T-cell (primary cell): ENCODE measurements at regions not wholly inside any gene's neighbourhood (a gene's known extent, or its start where the extent isn't known, plus 50 kb on each side); places are given as distances from the start of the nearest gene placed in this dataset.

Source experiments
- ATAC-seq, 4 experiments: fragments of 200-7000 bp in 3 of 4; fragments of 150-1000 bp in 1 of 4; cut with Tn5 transposase; replicated peaks in 1 of 4; 1 replicate in 3 of 4; 2 replicates in 1 of 4; pipeline ENCODE4 v1.10.0; 2021; ENCODE audit warnings: moderate library complexity in 3 of 4, mild to moderate bottlenecking in 2 of 4, moderate number of reproducible peaks in 1 of 4
- CTCF ChIA-PET, 2 donors: fragments of 300-600 bp; sonication (Branson Sonifier 250); formaldehyde crosslinking; loops; one replicate each; lab custom pipeline; 2022; ENCODE audit warnings: antibody characterized with exemption in 2 of 2; lab: Charles Lee
- POLR2A ChIA-PET, 2 donors: fragments of 300-600 bp; sonication (Branson Sonifier 250); formaldehyde crosslinking; loops; one replicate each; lab custom pipeline; 2022; ENCODE audit warnings: antibody characterized with exemption in 2 of 2; lab: Charles Lee
- DNase-seq, 35 experiments: peaks; one replicate each; pipeline versions ENCODE4 v3.0.0 to v3.0.0-alpha.2; 2013 to 2023
- H3K27ac ChIP-seq: one replicate; pipeline ENCODE4 v1.5.1; 2013; ENCODE audit warnings: low read length
- H3K27me3 ChIP-seq, 2 experiments: replicated peaks in 1 of 2; 1 replicate in 1 of 2; 2 replicates in 1 of 2; pipeline versions ENCODE4 v1.6.1 to v1.7.0; 2013; ENCODE audit warnings: low read length in 1 of 2, mixed read lengths in 1 of 2; ENCODE audit not compliant: control insufficient read depth in 2 of 2, insufficient read depth in 2 of 2; ENCODE audit errors: extremely low read depth in 1 of 2
- H3K36me3 ChIP-seq, 2 donors: 1 replicate in 1 of 2; 2 replicates in 1 of 2; pipeline versions ENCODE4 v1.6.1 to v1.7.0; 2013; ENCODE audit warnings: low read length in 1 of 2; ENCODE audit not compliant: control insufficient read depth in 2 of 2, insufficient read depth in 1 of 2; ENCODE audit errors: extremely low read depth in 1 of 2
- H3K4me1 ChIP-seq, 2 experiments: 1 replicate in 1 of 2; 2 replicates in 1 of 2; pipeline versions ENCODE4 v1.6.1 to v1.7.0; 2013; ENCODE audit warnings: low read length in 2 of 2, mixed read lengths in 1 of 2; ENCODE audit not compliant: insufficient read depth in 2 of 2, control insufficient read depth in 1 of 2; ENCODE audit errors: extremely low read depth in 1 of 2
- H3K4me3 ChIP-seq, 2 donors: 1 replicate in 1 of 2; 2 replicates in 1 of 2; pipeline versions ENCODE4 v1.5.1 to v1.7.0; 2013; ENCODE audit warnings: mild to moderate bottlenecking in 2 of 2, low read length in 1 of 2, moderate library complexity in 1 of 2; ENCODE audit not compliant: control insufficient read depth in 1 of 2; ENCODE audit errors: extremely low read depth in 1 of 2
- H3K9me3 ChIP-seq: 2 replicates; pipeline ENCODE4 v1.7.0; 2013
- H3K27ac Mint-ChIP-seq, 2 donors: one replicate each; pipeline ENCODE4 v1.8.0; 2020 to 2021; ENCODE audit warnings: mild to moderate bottlenecking in 2 of 2, mixed read lengths in 2 of 2
- H3K27me3 Mint-ChIP-seq, 2 donors: one replicate each; pipeline ENCODE4 v1.8.0; 2021 to 2022; ENCODE audit warnings: mixed read lengths in 2 of 2
- H3K36me3 Mint-ChIP-seq: one replicate; pipeline ENCODE4 v1.8.0; 2021; ENCODE audit warnings: mixed read lengths
- H3K4me1 Mint-ChIP-seq, 3 donors: one replicate each; pipeline ENCODE4 v1.8.0; 2020 to 2022; ENCODE audit warnings: mixed read lengths in 3 of 3, mild to moderate bottlenecking in 1 of 3
- H3K4me3 Mint-ChIP-seq, 3 donors: one replicate each; pipeline ENCODE4 v1.8.0; 2020 to 2022; ENCODE audit warnings: mild to moderate bottlenecking in 3 of 3, mixed read lengths in 3 of 3, moderate library complexity in 3 of 3
- H3K9me3 Mint-ChIP-seq, 3 donors: one replicate each; pipeline ENCODE4 v1.8.0; 2020 to 2022; ENCODE audit warnings: mixed read lengths in 3 of 3
- WGBS: methylation state at CpG from one replicate; pipeline ENCODE4 v1.1.5; 2013; ENCODE audit warnings: missing lambda C conversion rate; ENCODE audit not compliant: insufficient coverage; 5-methylcytosine and 5-hydroxymethylcytosine counted together

- Mint-ChIP-seq H3K9me3 (no peaks in the 10 kb centered on the region), H3K27me3 (no peaks in the 10 kb centered on the region), H3K4me3 (no peak overlapping the region), H3K27ac (peak overlapping the region in 1 of 2 donors; percentile 80), H3K36me3 (no peaks in the 10 kb centered on the region), H3K4me1 (peaks cover 49 to 85% (median 62%) of the 10 kb centered on the region in 3 donors)
- POLR2A ChIA-PET: interaction anchor here in 1 of 2 donors (0.6 kb wide), 3 partner anchors 44 to 405 kb away, joined by 3 to 6 read pairs (median 3); no protein-coding TSS in a partner anchor
- no peaks in the 10 kb centered on the region for H3K36me3 ChIP-seq
- no peaks in the 10 kb centered on the region for H3K9me3 ChIP-seq
- no peaks in the 10 kb centered on the region for H3K27me3 ChIP-seq
- no peak overlapping the region for H3K4me3 ChIP-seq
- no peak overlapping the region for H3K27ac ChIP-seq
- H3K4me1 ChIP-seq: peaks cover 20 to 37% of the 10 kb centered on the region in 2 experiments
- CTCF ChIA-PET: no interaction called here
- WGBS: 75% methylated on average over 2 of the region's 6 CpGs
- ATAC-seq: no peak
- DNase-seq: no peak
These were observed 238.0 kb upstream of the ATP2B1 start for GRCh38 chr12:89946518-89947135.

GRCh38 chr12:89945123-89945522 lies 236.5 kb upstream of the ATP2B1 start:
- H3K4me3 ChIP-seq: no peak overlapping the region
- no peaks in the 10 kb centered on the region for H3K36me3 Mint-ChIP-seq
- POLR2A ChIA-PET: interaction anchor here in 1 of 2 donors (0.6 kb wide), 1 partner anchor 169 kb away, joined by 3 read pairs; no protein-coding TSS in a partner anchor
- no peak overlapping the region for H3K27ac ChIP-seq
- CTCF ChIA-PET: interaction anchor here (0.6 to 1.2 kb wide), 3 partner anchors 16 to 420 kb away, joined by 3 read pairs; partner anchors contain the start of gene POC1B (in 1 of the 2)
- peak overlapping the region; percentile 5 to 73 for H3K27ac Mint-ChIP-seq
- no peak overlapping the region for H3K4me3 Mint-ChIP-seq
- peaks cover 34 to 73% (median 52%) of the 10 kb centered on the region in 3 donors for H3K4me1 Mint-ChIP-seq
- no peaks in the 10 kb centered on the region for H3K36me3 ChIP-seq
- H3K4me1 ChIP-seq: peaks cover 8 to 22% of the 10 kb centered on the region in 2 experiments
- no peaks in the 10 kb centered on the region for H3K27me3 ChIP-seq
- ATAC-seq: no peak
- H3K9me3 ChIP-seq: no peaks in the 10 kb centered on the region
- no peaks in the 10 kb centered on the region for H3K9me3 Mint-ChIP-seq
- no peak for DNase-seq
- H3K27me3 Mint-ChIP-seq: no peaks in the 10 kb centered on the region

GRCh38 chr12:89943463-89943862 lies 234.8 kb upstream of the ATP2B1 start:
- H3K4me1 ChIP-seq: peaks cover 5 to 9% of the 10 kb centered on the region in 2 experiments
- no peaks in the 10 kb centered on the region for H3K27me3 Mint-ChIP-seq
- peaks cover 17 to 58% (median 36%) of the 10 kb centered on the region in 3 donors for H3K4me1 Mint-ChIP-seq
- no peaks in the 10 kb centered on the region for H3K27me3 ChIP-seq
- H3K27ac Mint-ChIP-seq: peak overlapping the region; percentile 51 to 76
- H3K36me3 ChIP-seq: no peaks in the 10 kb centered on the region
- no peak for ATAC-seq
- H3K9me3 Mint-ChIP-seq: no peaks in the 10 kb centered on the region
- no peaks in the 10 kb centered on the region for H3K36me3 Mint-ChIP-seq
- H3K9me3 ChIP-seq: no peaks in the 10 kb centered on the region
- no peak overlapping the region for H3K4me3 ChIP-seq
- peak overlapping the region; percentile 69 for H3K27ac ChIP-seq
- no peak overlapping the region for H3K4me3 Mint-ChIP-seq
- CTCF ChIA-PET: no interaction called here
- POLR2A ChIA-PET: interaction anchor here in 1 of 2 donors (1.5 kb wide), 1 partner anchor 234 kb away, joined by 7 read pairs; no protein-coding TSS in a partner anchor
- DNase-seq: no peak

- WGBS: 95% methylated on average over 2 of the region's 2 CpGs
- peaks cover 2 to 5% of the 10 kb centered on the region in 2 experiments for H3K4me1 ChIP-seq
- H3K27ac ChIP-seq: no peak overlapping the region
- H3K36me3 ChIP-seq: no peaks in the 10 kb centered on the region
- no peaks in the 10 kb centered on the region for H3K27me3 Mint-ChIP-seq
- H3K4me3 ChIP-seq: no peak overlapping the region
- H3K9me3 Mint-ChIP-seq: no peaks in the 10 kb centered on the region
- H3K4me1 Mint-ChIP-seq: peaks cover 0 to 38% (median 27%) of the 10 kb centered on the region in 3 donors
- DNase-seq (no peak), ATAC-seq (no peak)
- ChIA-PET POLR2A (interaction anchor here in 1 of 2 donors (0.5 kb wide), 1 partner anchor 297 kb away, joined by 4 read pairs; no protein-coding TSS in a partner anchor), CTCF (interaction anchor here in 1 of 2 donors (0.6 kb wide), 1 partner anchor 9 kb away, joined by 3 read pairs; no protein-coding TSS in a partner anchor)
- no peak overlapping the region for H3K27ac Mint-ChIP-seq
- H3K27me3 ChIP-seq: no peaks in the 10 kb centered on the region
- H3K4me3 Mint-ChIP-seq: no peak overlapping the region
- H3K36me3 Mint-ChIP-seq: no peaks in the 10 kb centered on the region
- H3K9me3 ChIP-seq: no peaks in the 10 kb centered on the region
These were observed 232.8 kb upstream of the ATP2B1 start for GRCh38 chr12:89941436-89941835.

GRCh38 chr12:89939522-89940215 lies 231.0 kb upstream of the ATP2B1 start:
- Mint-ChIP-seq H3K9me3 (no peaks in the 10 kb centered on the region), H3K27me3 (no peaks in the 10 kb centered on the region), H3K4me3 (no peak overlapping the region), H3K27ac (no peak overlapping the region), H3K36me3 (no peaks in the 10 kb centered on the region), H3K4me1 (peaks cover 0 to 42% (median 31%) of the 10 kb centered on the region in 3 donors)
- H3K4me1 ChIP-seq: peaks cover 2 to 5% of the 10 kb centered on the region in 2 experiments
- no peak overlapping the region for H3K27ac ChIP-seq
- DNase-seq (no peak), ATAC-seq (no peak)
- POLR2A ChIA-PET: no interaction called here
- H3K27me3 ChIP-seq: no peaks in the 10 kb centered on the region
- CTCF ChIA-PET: no interaction called here
- no peak overlapping the region for H3K4me3 ChIP-seq
- no CpG with 5 or more reads among the region's 1 CpG for WGBS
- H3K9me3 ChIP-seq: no peaks in the 10 kb centered on the region
- no peaks in the 10 kb centered on the region for H3K36me3 ChIP-seq

GRCh38 chr12:89936631-89937030 lies 228.0 kb upstream of the ATP2B1 start:
- DNase-seq (no peak), ATAC-seq (no peak)
- Mint-ChIP-seq H3K27ac (peak overlapping the region in 1 of 2 donors; percentile 68), H3K9me3 (no peaks in the 10 kb centered on the region), H3K36me3 (no peaks in the 10 kb centered on the region), H3K4me3 (no peak overlapping the region), H3K27me3 (no peaks in the 10 kb centered on the region), H3K4me1 (peaks cover 0 to 38% (median 30%) of the 10 kb centered on the region in 3 donors)
- no peak overlapping the region for H3K4me3 ChIP-seq
- no CpG with 5 or more reads among the region's 3 CpGs for WGBS
- no peaks in the 10 kb centered on the region for H3K36me3 ChIP-seq
- ChIA-PET POLR2A (no interaction called here), CTCF (no interaction called here)
- no peaks in the 10 kb centered on the region for H3K9me3 ChIP-seq
- H3K27ac ChIP-seq: no peak overlapping the region
- no peaks in the 10 kb centered on the region for H3K27me3 ChIP-seq
- no peaks in the 10 kb centered on the region for H3K4me1 ChIP-seq
